K562 (cell line): ENCODE measurements at regions not wholly inside any gene's neighbourhood (a gene's known extent, or its start where the extent isn't known, plus 50 kb on each side); places are given as distances from the start of the nearest gene placed in this dataset.
"Not testable (repeated sequence)": the region's sequence is repeated elsewhere in the genome, so short reads cannot be mapped to it uniquely, and the experiment has no call there.

ENCODE experiments used
- CTCF ChIP-seq, 3 experiments: IDR thresholded peaks in 2 of 3; conservative IDR thresholded peaks in 1 of 3; 2 replicates each; pipeline ENCODE4 v1.5.1; 2011 to 2012; ENCODE audit warnings: low read length in 3 of 3, mild to moderate bottlenecking in 3 of 3, control low read depth in 2 of 3, improper control_type of control experiment in 1 of 3, inconsistent platforms in 1 of 3, low read depth in 1 of 3, mixed read lengths in 1 of 3, moderate library complexity in 1 of 3; ENCODE audit not compliant: insufficient read depth in 2 of 3
- HDAC2 ChIP-seq: fragments of 450-650 bp; IDR thresholded peaks from 2 replicates; pipeline ENCODE4 v1.6.1; 2016; ENCODE audit warnings: mild to moderate bottlenecking
- JUN ChIP-seq, 2 experiments: sonication (generic) in 1 of 2; formaldehyde crosslinking in 1 of 2; IDR thresholded peaks; 2 replicates each; pipeline versions ENCODE4 v1.6.1 to v1.8.0; 2012 to 2022; ENCODE audit warnings: borderline replicate concordance in 2 of 2, mild to moderate bottlenecking in 2 of 2, improper control_type of control experiment in 1 of 2, low read depth in 1 of 2, low read length in 1 of 2, missing genetic modification reagents in 1 of 2
- SP2 ChIP-seq: IDR thresholded peaks from 2 replicates; pipeline ENCODE4 v1.6.1; 2011; ENCODE audit warnings: mild to moderate bottlenecking, low read depth, low read length, moderate library complexity; ENCODE audit not compliant: poor library complexity, severe bottlenecking; ENCODE audit errors: extremely low read depth
- TBL1XR1 ChIP-seq, 2 experiments: IDR thresholded peaks; 2 replicates each; pipeline ENCODE4 v1.6.1; 2012; ENCODE audit warnings: improper control_type of control experiment in 2 of 2, low read length in 2 of 2, mild to moderate bottlenecking in 1 of 2

- not testable (repeated sequence) for TF ChIP-seq HDAC2; JUN (IDR thresholded peaks at IDR 0.05; ENCODE audit: borderline replicate concordance, low read depth, low read length); JUN (CRISPR knock-in tag; IDR thresholded peaks at IDR 0.05; ENCODE audit: borderline replicate concordance); SP2; CTCF (IDR thresholded peaks at IDR 0.05 in 2 of 3, conservative IDR thresholded peaks at IDR 0.05 in 1 of 3; ENCODE audit: insufficient read depth in 2 of 3, low read depth in 1 of 3, low read length in 3 of 3); TBL1XR1 (IDR thresholded peaks at IDR 0.05; ENCODE audit: low read length in 2 of 2)
Observed at GRCh38 chr2:228425411-228426060, 244.0 kb upstream of the SPHKAP start.
